Activated CD8-positive, alpha-beta T cell treated with anti-CD3 and anti-CD28 coated beads for 36 hours (primary cell): ENCODE measurements at regions not wholly inside any gene's neighbourhood (a gene's known extent, or its start where the extent isn't known, plus 50 kb on each side); places are given as distances from the start of the nearest gene placed in this dataset.

Experiments
- ATAC-seq: fragments of 200-7000 bp; cut with Tn5 transposase; one replicate; pipeline ENCODE4 v1.10.0; 2021; ENCODE audit warnings: mild to moderate bottlenecking, moderate library complexity
- CTCF ChIA-PET: fragments of 350-600 bp; sonication (Branson Sonifier 250); formaldehyde crosslinking; loops from one replicate; lab custom pipeline; 2021; ENCODE audit warnings: antibody characterized with exemption; lab: Charles Lee
- POLR2A ChIA-PET: fragments of 350-600 bp; sonication (Branson Sonifier 250); formaldehyde crosslinking; loops from one replicate; lab custom pipeline; 2021; ENCODE audit warnings: antibody characterized with exemption; lab: Charles Lee
- DNase-seq: peaks from one replicate; pipeline ENCODE4 v3.0.0-alpha.2; 2020
- H3K27ac Mint-ChIP-seq: one replicate; pipeline ENCODE4 v1.8.0; 2021; ENCODE audit warnings: mild to moderate bottlenecking, mixed read lengths
- H3K27me3 Mint-ChIP-seq: one replicate; pipeline ENCODE4 v1.8.0; 2021; ENCODE audit warnings: mixed read lengths
- H3K36me3 Mint-ChIP-seq: one replicate; pipeline ENCODE4 v1.8.0; 2021; ENCODE audit warnings: low read depth, mixed read lengths
- H3K4me1 Mint-ChIP-seq: one replicate; pipeline ENCODE4 v1.8.0; 2021; ENCODE audit warnings: low read depth, mixed read lengths
- H3K4me3 Mint-ChIP-seq: one replicate; pipeline ENCODE4 v1.8.0; 2021; ENCODE audit warnings: mild to moderate bottlenecking, moderate library complexity, mixed read lengths
- H3K9me3 Mint-ChIP-seq: one replicate; pipeline ENCODE4 v1.8.0; 2021; ENCODE audit warnings: mixed read lengths
- CTCF ChIP-seq: fragments of 200-600 bp; IDR thresholded peaks from one replicate; pipeline ENCODE4 v1.8.0; 2022; ENCODE audit warnings: antibody characterized with exemption, mild to moderate bottlenecking
- intact Hi-C: fragments of 100-400 bp; cut with micrococcal nuclease; formaldehyde crosslinking; loops from one replicate; pipeline ENCODE4 v1.10.0; 2022

DNA sequence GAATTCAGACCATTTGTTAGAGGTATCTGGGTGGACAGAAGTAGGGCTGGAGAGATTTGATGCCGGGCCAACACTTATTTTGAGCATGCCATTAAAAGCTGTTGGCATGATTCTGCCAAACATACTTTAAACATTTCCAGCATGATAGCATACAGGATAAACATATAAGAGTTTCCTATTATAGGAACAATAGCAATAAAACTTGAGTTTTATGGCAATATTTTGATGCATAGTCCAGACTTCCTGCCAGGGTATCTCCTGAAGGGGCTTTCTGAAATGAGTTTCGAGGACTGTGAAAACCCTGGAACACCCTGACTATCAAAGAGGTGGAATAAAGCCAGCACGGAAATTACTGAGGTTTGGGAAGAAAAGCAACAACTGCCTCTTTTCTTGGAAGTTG lies 1398.0 kb upstream of the NXPH2 start:
- ChIA-PET CTCF (no interaction called here), POLR2A (no interaction called here)
- H3K27me3 Mint-ChIP-seq, result no peaks in the 10 kb centered on the region
- H3K9me3 Mint-ChIP-seq, result peaks cover 4% of the 10 kb centered on the region
- intact Hi-C loops, result no loop called here
- no peak overlapping the region for H3K4me3 Mint-ChIP-seq
- no peak overlapping the region for H3K27ac Mint-ChIP-seq
- no peaks in the 10 kb centered on the region for H3K36me3 Mint-ChIP-seq
- no peak for DNase-seq
- ATAC-seq, result no peak
- TF ChIP-seq CTCF, result no peak
- H3K4me1 Mint-ChIP-seq, result no peaks in the 10 kb centered on the region

- Mint-ChIP-seq H3K27ac (no peak overlapping the region), H3K9me3 (peaks cover 7% of the 10 kb centered on the region), H3K4me1 (no peaks in the 10 kb centered on the region), H3K36me3 (no peaks in the 10 kb centered on the region), H3K4me3 (no peak overlapping the region), H3K27me3 (no peaks in the 10 kb centered on the region)
- no peak for TF ChIP-seq CTCF
- ATAC-seq, result no peak
- CTCF ChIA-PET, result no interaction called here
- intact Hi-C loops, result no loop called here
- DNase-seq, result no peak
- POLR2A ChIA-PET, result no interaction called here
These were observed 1396.9 kb upstream of the NXPH2 start for GRCh38 chr2:140177086-140177485.

- ATAC-seq (no peak), DNase-seq (no peak)
- Mint-ChIP-seq H3K4me3 (no peak overlapping the region), H3K4me1 (no peaks in the 10 kb centered on the region), H3K9me3 (peaks cover 12% of the 10 kb centered on the region), H3K27ac (no peak overlapping the region), H3K27me3 (no peaks in the 10 kb centered on the region), H3K36me3 (no peaks in the 10 kb centered on the region)
- intact Hi-C loops, result no loop called here
- no peak for TF ChIP-seq CTCF
- CTCF ChIA-PET, result no interaction called here
- POLR2A ChIA-PET, result no interaction called here
These were observed 1393.6 kb upstream of the NXPH2 start for GRCh38 chr2:140173790-140174189.

DNA sequence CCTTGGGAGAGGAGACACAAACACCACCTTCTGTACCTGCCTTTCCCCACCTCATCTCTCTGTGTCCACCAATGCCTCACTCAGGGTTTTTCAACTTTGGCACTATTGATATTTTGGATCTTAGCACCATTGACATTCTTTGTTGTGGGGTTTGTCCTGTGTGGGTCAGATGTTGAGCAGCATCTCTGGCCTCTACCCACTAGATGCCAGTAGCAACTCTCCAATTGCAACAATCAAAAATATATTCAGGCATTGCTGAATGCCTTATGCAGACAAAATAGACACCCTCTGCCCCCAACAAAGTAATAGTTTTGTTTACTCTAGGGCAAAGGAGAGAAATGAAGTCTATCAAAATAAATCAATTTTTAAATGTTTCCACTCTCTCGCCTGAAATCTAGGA lies 1384.3 kb upstream of the NXPH2 start:
- H3K36me3 Mint-ChIP-seq, result no peaks in the 10 kb centered on the region
- no peak overlapping the region for H3K4me3 Mint-ChIP-seq
- ChIA-PET CTCF (no interaction called here), POLR2A (no interaction called here)
- DNase-seq, result no peak
- H3K4me1 Mint-ChIP-seq, result no peaks in the 10 kb centered on the region
- TF ChIP-seq CTCF, result no peak
- no peak overlapping the region for H3K27ac Mint-ChIP-seq
- H3K27me3 Mint-ChIP-seq, result no peaks in the 10 kb centered on the region
- no peak for ATAC-seq
- peaks cover 8% of the 10 kb centered on the region for H3K9me3 Mint-ChIP-seq
- intact Hi-C loops, result no loop called here

- POLR2A ChIA-PET, result no interaction called here
- CTCF ChIA-PET, result no interaction called here
- DNase-seq (no peak), ATAC-seq (no peak)
- no peaks in the 10 kb centered on the region for H3K36me3 Mint-ChIP-seq
- no peak overlapping the region for H3K27ac Mint-ChIP-seq
- intact Hi-C loops, result no loop called here
- H3K27me3 Mint-ChIP-seq, result no peaks in the 10 kb centered on the region
- H3K4me1 Mint-ChIP-seq, result no peaks in the 10 kb centered on the region
- no peak overlapping the region for H3K4me3 Mint-ChIP-seq
- no peak for TF ChIP-seq CTCF
- H3K9me3 Mint-ChIP-seq, result peaks cover 5% of the 10 kb centered on the region
These were observed 1378.1 kb upstream of the NXPH2 start for GRCh38 chr2:140158259-140158658.
